IMR-90 (cell line): ENCODE measurements at regions not wholly inside any gene's neighbourhood (a gene's known extent, or its start where the extent isn't known, plus 50 kb on each side); places are given as distances from the start of the nearest gene placed in this dataset.

Experiments
- ATAC-seq: fragments of 200-7000 bp; cut with Tn5 transposase; 2 replicates; pipeline ENCODE4 v1.9.1; 2020; ENCODE audit warnings: low read depth, mild to moderate bottlenecking, moderate library complexity
- BruUV-seq: library from RNA; stranded (reverse); fragments of 400-500 nt; replicated peaks from 2 replicates; lab custom pipeline; 2021; lab: Mats Ljungman, UMichigan
- CTCF ChIA-PET: fragments of 300-600 bp; formaldehyde crosslinking; extraction: SDS; loops from one replicate; lab custom pipeline; 2021; ENCODE audit warnings: antibody characterized with exemption; lab: Yijun Ruan, JAX
- POLR2A ChIA-PET: fragments of 300-600 bp; sonication (Branson Sonifier 250); formaldehyde crosslinking; loops from one replicate; lab custom pipeline; 2022; ENCODE audit warnings: antibody characterized with exemption; ENCODE audit not compliant: unreplicated experiment; lab: Charles Lee
- DNase-seq: peaks from one replicate; pipeline ENCODE4 v3.0.0; 2013
- H2AFZ ChIP-seq: replicated peaks from 2 replicates; pipeline ENCODE3; 2013; ENCODE audit warnings: low read length, mild to moderate bottlenecking; ENCODE audit not compliant: poor library complexity
- H2AK5ac ChIP-seq: 2 replicates; pipeline ENCODE4 v1.6.1; 2013; ENCODE audit warnings: low read depth, low read length, inconsistent platforms
- H2AK9ac ChIP-seq: replicated peaks from 2 replicates; pipeline ENCODE3; 2013; ENCODE audit warnings: mild to moderate bottlenecking, low read depth, low read length, moderate library complexity; ENCODE audit not compliant: poor library complexity
- H2BK120ac ChIP-seq: 2 replicates; pipeline ENCODE4 v1.6.1; 2013; ENCODE audit warnings: low read depth, low read length, inconsistent platforms
- H2BK15ac ChIP-seq: 3 replicates; pipeline ENCODE4 v1.6.1; 2013; ENCODE audit warnings: low read depth, low read length, inconsistent platforms
- H2BK20ac ChIP-seq: 2 replicates; pipeline ENCODE4 v1.6.1; 2013; ENCODE audit warnings: low read depth, mild to moderate bottlenecking, inconsistent platforms, low read length, moderate library complexity
- H2BK5ac ChIP-seq: 2 replicates; pipeline ENCODE4 v1.6.1; 2013; ENCODE audit warnings: mild to moderate bottlenecking, low read depth, low read length, inconsistent platforms; ENCODE audit not compliant: poor library complexity, severe bottlenecking
- H3K14ac ChIP-seq: replicated peaks from 2 replicates; pipeline ENCODE4 v1.6.1; 2013; ENCODE audit warnings: low read depth, low read length, inconsistent platforms
- H3K18ac ChIP-seq: 2 replicates; pipeline ENCODE4 v1.6.1; 2013; ENCODE audit warnings: low read depth, low read length, control low read depth
- H3K23ac ChIP-seq: 2 replicates; pipeline ENCODE4 v1.6.1; 2013; ENCODE audit warnings: low read depth, low read length, inconsistent platforms
- H3K27ac ChIP-seq: 2 replicates; pipeline ENCODE4 v1.5.1; 2013; ENCODE audit warnings: mild to moderate bottlenecking, control low read depth, low read length; ENCODE audit not compliant: insufficient read depth
- H3K27me3 ChIP-seq: 2 replicates; pipeline ENCODE4 v1.6.1; 2013; ENCODE audit warnings: low read length; ENCODE audit not compliant: control insufficient read depth, insufficient read depth
- H3K36me3 ChIP-seq: 2 replicates; pipeline ENCODE4 v1.6.1; 2013; ENCODE audit warnings: low read length, mixed read lengths; ENCODE audit not compliant: control insufficient read depth, insufficient read depth
- H3K4ac ChIP-seq: 2 replicates; pipeline ENCODE4 v1.6.1; 2013; ENCODE audit warnings: low read depth, low read length, inconsistent platforms
- H3K4me1 ChIP-seq: 2 replicates; pipeline ENCODE4 v1.6.1; 2013; ENCODE audit warnings: low read length, mixed read lengths; ENCODE audit not compliant: control insufficient read depth, insufficient read depth
- H3K4me2 ChIP-seq: 2 replicates; pipeline ENCODE4 v1.6.1; 2013; ENCODE audit warnings: low read depth, mild to moderate bottlenecking, control low read depth, low read length, moderate library complexity
- H3K4me3 ChIP-seq: 2 replicates; pipeline ENCODE4 v1.5.1; 2013; ENCODE audit warnings: low read depth, mild to moderate bottlenecking, control low read depth, low read length, moderate library complexity; ENCODE audit not compliant: insufficient read depth
- H3K56ac ChIP-seq: 2 replicates; pipeline ENCODE4 v1.6.1; 2013; ENCODE audit warnings: low read length, inconsistent platforms; ENCODE audit not compliant: insufficient read depth; ENCODE audit errors: extremely low read depth
- H3K79me1 ChIP-seq, 2 experiments: 2 replicates each; pipeline ENCODE4 v1.6.1; 2013; ENCODE audit warnings: low read length in 2 of 2, inconsistent platforms in 1 of 2, low read depth in 1 of 2
- H3K9ac ChIP-seq: 2 replicates; pipeline ENCODE4 v1.6.1; 2013; ENCODE audit warnings: low read depth, low read length, control low read depth
- H3K9me1 ChIP-seq: 2 replicates; pipeline ENCODE4 v1.6.1; 2013; ENCODE audit warnings: low read length, inconsistent platforms; ENCODE audit not compliant: insufficient read depth
- H3K9me3 ChIP-seq: 2 replicates; pipeline ENCODE4 v1.6.1; 2013; ENCODE audit warnings: low read length; ENCODE audit not compliant: control insufficient read depth, insufficient read depth
- H4K20me1 ChIP-seq: 2 replicates; pipeline ENCODE4 v1.6.1; 2013; ENCODE audit warnings: low read length, inconsistent platforms; ENCODE audit not compliant: insufficient read depth
- H4K5ac ChIP-seq: 2 replicates; pipeline ENCODE4 v1.6.1; 2013; ENCODE audit warnings: mild to moderate bottlenecking, low read depth, low read length, control low read depth
- H4K8ac ChIP-seq, 2 experiments: 2 replicates each; pipeline ENCODE4 v1.6.1; 2013; ENCODE audit warnings: low read depth in 2 of 2, low read length in 2 of 2, control low read depth in 1 of 2, inconsistent platforms in 1 of 2
- H4K91ac ChIP-seq: 2 replicates; pipeline ENCODE4 v1.6.1; 2013; ENCODE audit warnings: low read depth, low read length, inconsistent platforms; ENCODE audit not compliant: insufficient read depth
- BHLHE40 ChIP-seq: fragments of 150-350 bp; IDR thresholded peaks from 2 replicates; pipeline ENCODE4 v1.6.1; 2016; ENCODE audit warnings: mild to moderate bottlenecking, low read depth, low read length
- CEBPB ChIP-seq: IDR thresholded peaks from 2 replicates; pipeline ENCODE4 v1.6.1; 2012; ENCODE audit warnings: low read depth, low read length, improper control_type of control experiment
- FOS ChIP-seq: fragments of 150-350 bp; IDR thresholded peaks from 2 replicates; pipeline ENCODE4 v1.6.1; 2016; ENCODE audit warnings: low read depth, low read length
- MAFK ChIP-seq: IDR thresholded peaks from 2 replicates; pipeline ENCODE4 v1.6.1; 2012; ENCODE audit warnings: low read depth, low read length, improper control_type of control experiment
- MAZ ChIP-seq: IDR thresholded peaks from 2 replicates; pipeline ENCODE4 v1.6.1; 2012; ENCODE audit warnings: low read depth, mild to moderate bottlenecking, low read length, improper control_type of control experiment, moderate library complexity, borderline replicate concordance
- POLR2A ChIP-seq: IDR thresholded peaks from 2 replicates; pipeline ENCODE4 v1.6.1; 2012; ENCODE audit warnings: mild to moderate bottlenecking, low read depth, low read length
- RAD21 ChIP-seq: IDR thresholded peaks from 2 replicates; pipeline ENCODE4 v1.6.1; 2012; ENCODE audit warnings: low read length, improper control_type of control experiment
- RCOR1 ChIP-seq: IDR thresholded peaks from 2 replicates; pipeline ENCODE4 v1.6.1; 2012; ENCODE audit warnings: mild to moderate bottlenecking, low read length, improper control_type of control experiment; ENCODE audit not compliant: insufficient replicate concordance
- RFX5 ChIP-seq: IDR thresholded peaks from 2 replicates; pipeline ENCODE4 v1.8.0; 2012; ENCODE audit warnings: low read depth, mild to moderate bottlenecking, low read length, moderate library complexity
- SMC3 ChIP-seq: fragments of 150-350 bp; IDR thresholded peaks from 2 replicates; pipeline ENCODE4 v1.6.1; 2016; ENCODE audit warnings: low read depth, mild to moderate bottlenecking, antibody characterized with exemption, low read length, moderate library complexity
- dilution Hi-C: fragments of 300-500 bp; cut with HindIII; formaldehyde crosslinking; loops from one replicate; pipeline ENCODE4 v1.14.3; 2018; ENCODE audit warnings: low sequenced_read_pairs; ENCODE audit not compliant: unreplicated experiment
- in situ Hi-C: fragments of 300-500 bp; cut with MboI; formaldehyde crosslinking; loops from 3 replicates; pipeline ENCODE4 v1.14.3; 2019; ENCODE audit warnings: low sequenced_read_pairs, inconsistent platforms, mixed read lengths
- intact Hi-C: fragments of 100-400 bp; cut with micrococcal nuclease; formaldehyde crosslinking; loops from 2 replicates; pipeline ENCODE4 v1.10.0; 2022
- TF ChIP-seq, protein P1 (sequence below): conservative IDR thresholded peaks from 2 replicates; pipeline ENCODE4 v1.5.1; 2012; ENCODE audit warnings: mild to moderate bottlenecking, low read depth, low read length, improper control_type of control experiment
- TF ChIP-seq, protein P2 (sequence below): fragments of 150-350 bp; IDR thresholded peaks from 2 replicates; pipeline ENCODE4 v1.6.1; 2016; ENCODE audit warnings: low read depth, mild to moderate bottlenecking, low read length, moderate library complexity, borderline replicate concordance

GRCh38 chr3:74360406-74360805 is 254.1 kb downstream of the CNTN3 start:
- Histone ChIP-seq H3K9me3 (no peaks in the 10 kb centered on the region), H2BK15ac (no peak overlapping the region), H3K9me1 (no peaks in the 10 kb centered on the region), H3K18ac (no peak overlapping the region), H3K27ac (no peak overlapping the region), H3K9ac (no peak overlapping the region), H3K4me1 (no peaks in the 10 kb centered on the region), H3K4me3 (no peak overlapping the region), H2AK5ac (no peak overlapping the region), H3K36me3 (no peaks in the 10 kb centered on the region), H3K23ac (no peak overlapping the region), H4K5ac (no peak overlapping the region), H2AFZ (no peak overlapping the region), H4K8ac (no peak overlapping the region), H3K4ac (no peak overlapping the region), H3K56ac (no peak overlapping the region), H4K91ac (no peak overlapping the region), H3K14ac (no peak overlapping the region), H4K20me1 (no peaks in the 10 kb centered on the region), H2BK120ac (no peak overlapping the region), H3K27me3 (no peaks in the 10 kb centered on the region), H2BK5ac (no peak overlapping the region), H3K4me2 (no peak overlapping the region), H2AK9ac (no peak overlapping the region), H2BK20ac (no peak overlapping the region), H3K79me1 (no peaks in the 10 kb centered on the region)
- POLR2A ChIA-PET = no interaction called here
- DNase-seq = no peak
- dilution Hi-C loops = no loop called here
- in situ Hi-C loops = no loop called here
- intact Hi-C loops = no loop called here
- ATAC-seq = no peak
- TF ChIP-seq, protein P1, sequence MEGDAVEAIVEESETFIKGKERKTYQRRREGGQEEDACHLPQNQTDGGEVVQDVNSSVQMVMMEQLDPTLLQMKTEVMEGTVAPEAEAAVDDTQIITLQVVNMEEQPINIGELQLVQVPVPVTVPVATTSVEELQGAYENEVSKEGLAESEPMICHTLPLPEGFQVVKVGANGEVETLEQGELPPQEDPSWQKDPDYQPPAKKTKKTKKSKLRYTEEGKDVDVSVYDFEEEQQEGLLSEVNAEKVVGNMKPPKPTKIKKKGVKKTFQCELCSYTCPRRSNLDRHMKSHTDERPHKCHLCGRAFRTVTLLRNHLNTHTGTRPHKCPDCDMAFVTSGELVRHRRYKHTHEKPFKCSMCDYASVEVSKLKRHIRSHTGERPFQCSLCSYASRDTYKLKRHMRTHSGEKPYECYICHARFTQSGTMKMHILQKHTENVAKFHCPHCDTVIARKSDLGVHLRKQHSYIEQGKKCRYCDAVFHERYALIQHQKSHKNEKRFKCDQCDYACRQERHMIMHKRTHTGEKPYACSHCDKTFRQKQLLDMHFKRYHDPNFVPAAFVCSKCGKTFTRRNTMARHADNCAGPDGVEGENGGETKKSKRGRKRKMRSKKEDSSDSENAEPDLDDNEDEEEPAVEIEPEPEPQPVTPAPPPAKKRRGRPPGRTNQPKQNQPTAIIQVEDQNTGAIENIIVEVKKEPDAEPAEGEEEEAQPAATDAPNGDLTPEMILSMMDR = no peak
- TF ChIP-seq MAZ (no peak), FOS (no peak), CEBPB (no peak), SMC3 (no peak), RCOR1 (no peak), MAFK (no peak), RAD21 (no peak), POLR2A (no peak), BHLHE40 (no peak), RFX5 (no peak)
- TF ChIP-seq, protein P2, sequence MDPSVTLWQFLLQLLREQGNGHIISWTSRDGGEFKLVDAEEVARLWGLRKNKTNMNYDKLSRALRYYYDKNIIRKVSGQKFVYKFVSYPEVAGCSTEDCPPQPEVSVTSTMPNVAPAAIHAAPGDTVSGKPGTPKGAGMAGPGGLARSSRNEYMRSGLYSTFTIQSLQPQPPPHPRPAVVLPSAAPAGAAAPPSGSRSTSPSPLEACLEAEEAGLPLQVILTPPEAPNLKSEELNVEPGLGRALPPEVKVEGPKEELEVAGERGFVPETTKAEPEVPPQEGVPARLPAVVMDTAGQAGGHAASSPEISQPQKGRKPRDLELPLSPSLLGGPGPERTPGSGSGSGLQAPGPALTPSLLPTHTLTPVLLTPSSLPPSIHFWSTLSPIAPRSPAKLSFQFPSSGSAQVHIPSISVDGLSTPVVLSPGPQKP = no peak
- no TSS peak for BruUV-seq
- CTCF ChIA-PET = no interaction called here
